ELF-1 (cell line): ENCODE measurements at regions not wholly inside any gene's neighbourhood (a gene's known extent, or its start where the extent isn't known, plus 50 kb on each side); places are given as distances from the start of the nearest gene placed in this dataset.
A peak's percentile ranks its signal among the peaks of the same experiment; 100 is the strongest.
"Not testable (repeated sequence)": the region's sequence is repeated elsewhere in the genome, so short reads cannot be mapped to it uniquely, and the experiment has no call there.

ENCODE experiments used
- DNase-seq: peaks from one replicate; pipeline ENCODE4 v3.0.0-alpha.2; 2016; ENCODE audit warnings: low read depth, low spot score

DNA sequence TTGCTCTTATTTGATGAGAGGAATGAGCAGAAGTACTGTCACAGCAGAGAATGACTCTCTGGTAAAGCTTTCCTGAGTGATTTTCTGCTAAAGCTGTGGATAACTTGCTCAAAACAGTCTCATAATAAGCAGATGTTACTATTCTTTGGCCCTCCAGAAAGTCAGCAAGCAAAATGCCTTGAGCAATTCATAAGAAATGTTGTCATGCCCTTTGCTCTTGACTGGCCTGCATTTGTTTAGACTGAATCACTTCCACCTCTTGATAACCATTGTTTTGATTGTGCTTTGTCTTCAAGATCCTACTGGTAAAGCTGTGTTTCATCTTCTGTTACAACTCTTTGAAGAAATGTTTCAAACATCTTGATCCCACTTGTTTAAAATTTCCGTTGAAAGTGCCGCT, 457.9 kb upstream of the FOXG1 start:
- DNase-seq: no peak

DNA sequence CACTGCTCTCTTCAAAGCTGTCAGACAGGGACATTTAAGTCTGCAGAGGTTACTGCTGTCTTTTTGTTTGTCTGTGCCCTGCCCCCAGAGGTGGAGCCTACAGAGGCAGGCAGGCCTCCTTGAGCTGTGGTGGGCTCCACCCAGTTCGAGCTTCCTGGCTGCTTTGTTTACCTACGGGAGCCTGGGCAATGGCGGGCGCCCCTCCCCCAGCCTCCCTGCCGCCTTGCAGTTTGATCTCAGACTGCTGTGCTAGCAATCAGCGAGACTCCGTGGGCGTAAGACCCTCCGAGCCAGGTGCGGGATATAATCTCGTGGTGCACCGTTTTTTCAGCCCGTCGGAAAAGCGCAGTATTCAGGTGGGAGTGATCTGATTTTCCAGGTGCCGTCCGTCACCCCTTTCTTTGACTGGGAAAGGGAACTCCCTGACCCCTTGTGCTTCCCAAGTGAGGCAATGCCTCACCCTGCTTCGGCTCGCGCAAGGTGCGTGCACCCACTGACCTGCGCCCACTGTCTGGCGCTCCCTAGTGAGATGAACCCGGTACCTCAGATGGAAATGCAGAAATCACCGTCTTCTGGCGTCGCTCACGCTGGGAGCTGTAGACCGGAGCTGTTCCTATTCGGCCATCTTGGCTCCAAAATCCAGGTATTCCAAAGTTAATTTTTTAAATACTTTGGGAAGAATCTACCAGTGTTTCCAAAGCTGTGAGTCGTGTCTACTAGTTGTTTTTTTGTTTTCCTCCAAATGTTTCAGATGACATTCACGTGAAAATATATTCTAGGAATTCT, 448.5 kb upstream of the FOXG1 start:
- peak; percentile 55 for DNase-seq

DNA sequence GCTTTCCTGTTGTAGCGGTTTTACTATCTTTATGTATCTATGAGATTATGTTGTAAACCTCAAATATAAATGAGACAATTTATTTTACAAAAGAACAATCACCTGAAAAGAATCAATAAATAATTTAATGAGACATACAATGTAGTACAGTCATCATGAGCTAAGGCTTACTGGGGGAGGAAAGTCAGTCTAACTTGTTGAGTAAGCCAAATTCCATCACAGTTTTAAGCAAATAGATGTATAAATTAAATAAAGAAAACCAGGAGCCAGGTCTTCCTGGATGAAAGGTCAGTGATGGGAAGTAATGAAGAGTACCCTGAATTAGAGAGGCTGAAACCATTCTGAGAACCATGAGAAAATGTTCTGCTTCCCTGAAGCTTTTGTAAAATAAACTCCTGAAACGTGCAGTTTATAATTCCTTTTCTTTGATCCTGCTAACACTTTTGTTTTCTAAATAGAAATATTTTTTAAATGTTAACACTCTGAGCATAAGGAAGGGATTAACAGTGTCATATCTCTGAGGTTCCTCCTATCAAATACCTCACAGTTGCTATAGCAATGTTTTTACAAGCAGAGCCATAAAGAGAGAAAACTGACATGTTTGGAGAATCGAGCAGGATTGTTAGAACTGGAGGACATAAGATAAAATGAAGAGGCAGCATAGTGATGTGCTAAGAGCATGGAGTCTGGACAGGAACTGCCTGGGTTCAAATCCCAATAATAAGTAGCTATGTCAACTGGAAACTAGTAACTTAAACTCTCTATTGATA, 444.9 kb upstream of the FOXG1 start:
- no peak for DNase-seq

DNA sequence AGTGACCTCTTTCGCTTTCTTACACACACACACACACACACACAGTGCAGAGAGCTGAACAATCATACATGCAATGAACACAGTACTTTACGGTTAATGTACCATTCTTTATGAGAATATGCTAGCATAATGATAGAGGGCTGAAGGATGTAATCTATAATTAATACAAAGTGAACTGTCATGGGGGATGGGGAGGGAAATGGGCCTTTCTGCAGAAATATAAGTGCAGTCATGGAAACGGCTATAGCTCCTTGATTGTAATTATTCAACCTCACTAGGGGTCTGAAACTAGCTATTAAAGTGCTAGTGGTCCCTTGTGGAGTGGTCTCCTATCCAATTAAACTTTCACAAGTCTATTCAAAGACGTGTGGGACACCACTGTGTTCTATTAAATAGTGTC, 443.2 kb upstream of the FOXG1 start:
- no peak for DNase-seq

DNA sequence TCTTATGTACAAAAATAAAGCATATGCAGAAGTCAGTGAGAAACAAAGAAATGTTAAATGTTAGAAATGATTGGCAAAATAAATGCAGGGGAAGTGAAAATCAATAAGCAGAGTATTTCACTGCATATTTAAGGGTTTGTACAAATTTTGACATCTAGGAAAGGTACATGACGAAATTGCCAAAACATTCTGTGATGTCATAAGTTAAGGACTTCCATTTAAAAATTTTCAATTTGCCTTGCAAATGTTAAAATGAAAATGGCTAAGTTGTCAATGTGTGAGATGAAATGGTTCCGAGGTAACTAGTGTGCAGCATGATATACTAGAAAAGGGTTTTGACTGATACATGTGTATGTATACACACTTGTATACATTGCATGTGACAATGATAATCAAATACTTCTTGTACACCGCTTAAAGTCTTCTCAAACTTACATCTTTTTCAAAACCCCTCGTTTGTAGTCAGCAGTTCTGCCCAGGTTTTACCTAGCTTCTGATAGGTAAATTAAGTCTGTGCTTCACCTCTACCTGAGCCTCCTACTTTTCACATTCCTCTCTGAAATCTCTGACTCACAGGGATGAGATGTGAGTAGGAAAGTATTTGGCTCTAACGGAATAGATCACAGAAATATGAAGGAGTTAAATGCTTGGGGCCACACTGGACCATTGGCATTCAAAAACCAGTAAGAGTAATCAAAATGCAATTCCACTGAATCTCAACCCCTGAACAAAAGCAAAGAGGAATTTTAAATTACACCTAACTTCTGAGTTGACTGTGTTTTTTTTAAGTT, 442.4 kb upstream of the FOXG1 start:
- DNase-seq: no peak

DNA sequence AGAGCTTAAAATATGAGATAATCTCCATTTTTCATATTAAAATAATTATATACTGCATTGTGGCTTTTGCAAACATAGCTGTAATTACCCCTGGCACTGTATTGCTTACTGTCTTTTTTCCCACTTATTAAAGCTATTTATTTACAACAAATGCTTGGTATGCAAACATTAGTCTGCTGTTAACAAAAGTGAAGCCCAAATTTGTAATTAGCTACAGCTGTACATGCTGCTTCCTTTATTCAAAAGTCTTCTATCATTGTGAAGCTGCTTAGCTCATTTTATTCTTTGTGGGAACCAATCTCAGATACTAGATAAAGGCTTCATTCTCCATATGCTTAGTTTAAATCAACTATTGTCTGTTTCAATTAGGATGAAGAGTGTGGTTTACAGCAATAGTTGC, 425.8 kb upstream of the FOXG1 start:
- DNase-seq: no peak

DNA sequence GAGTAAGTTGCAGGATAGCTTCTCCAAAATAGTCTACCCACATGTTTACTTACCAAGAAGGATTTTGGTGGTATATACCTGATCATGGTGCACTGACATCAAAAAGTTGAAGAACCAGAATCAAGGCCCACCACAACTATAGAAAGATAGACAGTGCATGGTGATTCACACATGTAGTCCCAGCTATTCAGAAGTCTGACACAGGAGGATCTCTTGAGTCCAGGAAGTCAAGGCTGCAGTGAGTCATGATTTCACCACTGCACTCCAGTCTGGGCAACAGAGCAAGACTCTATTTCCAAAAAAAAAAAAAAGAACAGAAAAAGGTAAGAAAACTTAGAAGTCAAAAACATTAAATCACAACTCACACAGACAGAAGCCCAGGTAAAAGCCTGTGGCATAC, 422.2 kb upstream of the FOXG1 start:
- DNase-seq: no peak

DNA sequence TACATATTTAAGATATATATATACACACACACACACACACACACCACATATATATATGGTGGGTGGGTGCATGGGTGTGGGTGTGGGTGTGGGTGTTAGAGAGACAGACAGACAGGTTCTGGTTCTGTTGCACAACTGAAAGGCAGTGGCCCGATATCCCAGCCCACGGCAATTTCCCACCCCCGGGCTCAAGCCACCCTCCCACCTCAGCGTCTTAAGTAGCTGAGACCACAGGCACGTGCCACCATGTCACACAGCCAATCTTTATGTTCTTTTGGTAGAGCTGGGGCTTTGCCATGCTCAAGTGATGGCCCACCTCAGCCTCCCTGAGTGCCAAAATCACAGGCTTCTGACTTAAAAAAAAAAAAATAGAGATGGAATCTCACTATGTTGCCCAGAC, 417.8 kb upstream of the FOXG1 start:
- DNase-seq: no peak

DNA sequence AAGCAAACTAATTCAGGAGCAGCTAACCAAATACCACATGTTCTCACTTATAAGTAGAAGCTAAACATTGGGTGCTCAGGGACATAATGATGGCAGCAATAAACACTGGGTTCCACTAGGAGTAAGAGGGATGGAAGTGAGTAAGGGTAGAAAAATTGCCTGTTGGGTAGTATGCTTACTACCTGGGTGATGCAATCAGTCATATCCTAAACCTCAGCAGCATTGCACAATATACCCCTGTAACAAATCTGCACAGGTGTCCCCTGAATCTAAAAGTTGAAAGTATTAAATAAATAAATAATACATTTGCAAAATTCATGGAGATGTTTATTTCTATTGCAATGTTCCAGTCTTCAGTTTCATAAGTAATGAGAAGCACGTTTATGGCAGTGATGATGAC, 409.8 kb upstream of the FOXG1 start:
- DNase-seq: no peak

DNA sequence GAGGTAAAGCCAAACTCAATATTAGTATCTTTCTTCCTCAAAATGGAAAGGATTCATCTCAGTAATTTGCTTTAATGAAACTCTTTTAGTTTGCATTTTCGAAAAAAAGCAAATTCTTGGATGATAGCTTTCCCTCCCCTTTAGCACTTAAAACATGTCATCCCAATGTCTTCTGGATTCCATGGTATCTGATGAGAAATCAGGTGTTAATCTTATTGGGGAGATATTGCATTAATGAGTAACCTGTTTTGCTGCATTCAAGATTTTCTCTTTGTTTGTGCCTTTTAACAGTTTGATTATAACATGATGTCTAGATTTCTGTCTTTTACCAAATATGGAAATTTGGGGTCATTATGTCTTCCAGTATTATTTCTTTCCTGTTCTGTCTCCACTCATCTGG, 405.1 kb upstream of the FOXG1 start:
- no peak for DNase-seq

DNA sequence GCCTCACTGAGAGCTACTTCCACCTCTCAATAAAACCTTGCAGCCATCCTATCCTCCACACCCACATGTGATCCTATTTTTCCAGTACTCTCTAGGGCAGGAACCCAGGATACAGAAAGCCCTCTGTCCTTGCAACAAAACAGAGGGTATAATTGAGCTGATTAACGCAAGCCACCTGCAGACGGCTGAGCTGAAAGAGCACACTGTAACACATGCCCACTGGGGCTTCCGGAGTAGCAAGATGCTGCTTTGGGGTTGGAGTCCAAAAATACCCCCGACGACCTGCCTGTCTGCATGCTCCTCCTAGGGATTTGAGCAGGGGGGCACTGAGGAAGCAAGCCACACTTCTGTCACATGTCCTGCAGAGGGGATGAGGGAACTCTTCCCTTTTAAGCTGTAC, 401.1 kb upstream of the FOXG1 start:
- no peak for DNase-seq

DNA sequence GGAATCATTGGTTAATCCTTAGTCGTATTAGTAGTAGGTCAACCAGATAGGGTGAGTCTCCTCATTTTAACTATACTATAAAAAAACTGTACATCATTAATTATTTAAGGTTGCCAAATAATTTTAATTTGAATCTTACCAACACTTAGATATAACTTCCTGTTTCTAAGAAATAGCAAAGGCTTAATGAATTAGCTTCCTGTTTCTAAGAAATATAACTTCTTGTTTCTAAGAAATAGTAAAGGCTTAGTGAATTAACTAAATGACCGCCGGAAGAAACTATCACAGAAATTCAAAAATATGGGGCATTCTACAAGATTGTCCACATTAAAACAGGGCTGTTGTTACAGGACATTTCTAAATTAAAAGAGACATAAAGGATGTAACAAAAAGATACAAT, 392.9 kb upstream of the FOXG1 start:
- no peak for DNase-seq

DNA sequence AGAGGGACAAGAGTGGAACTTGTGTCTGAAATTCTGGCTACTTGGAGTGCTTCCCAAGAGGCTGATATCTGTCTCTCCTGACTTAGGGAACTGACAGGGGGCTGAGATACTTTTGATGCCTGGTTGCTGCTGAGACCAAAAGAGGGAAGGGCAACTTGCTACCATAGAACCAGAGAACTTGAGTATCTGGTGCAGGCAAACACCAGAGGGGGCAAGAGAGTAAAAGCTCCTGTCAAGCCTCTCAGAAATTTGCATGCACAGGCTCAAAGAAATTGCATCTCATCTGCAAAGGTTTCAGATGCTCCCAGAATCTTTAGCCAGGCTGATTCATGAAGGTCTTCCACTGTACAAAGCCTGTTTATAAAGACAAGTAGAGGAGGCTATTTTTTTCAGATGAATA, 391.3 kb upstream of the FOXG1 start:
- peak; percentile 51 for DNase-seq

DNA sequence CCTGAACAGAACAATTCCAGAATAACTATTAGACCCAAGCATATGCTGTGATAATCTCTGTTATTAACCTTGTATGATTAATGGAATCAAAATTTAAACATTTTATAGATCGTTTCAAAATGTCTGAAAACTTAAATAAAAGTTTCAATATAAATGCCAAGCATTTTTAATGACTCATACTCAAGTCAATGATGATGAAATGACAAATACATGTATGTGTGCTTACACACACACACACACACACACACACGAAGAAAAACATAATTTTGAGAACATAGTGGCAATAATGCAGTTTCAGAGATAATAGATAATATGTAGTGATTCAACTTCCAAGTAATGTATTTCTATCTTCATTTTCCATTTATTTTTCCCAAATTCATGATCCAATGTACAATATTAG, 384.9 kb upstream of the FOXG1 start:
- no peak for DNase-seq

DNA sequence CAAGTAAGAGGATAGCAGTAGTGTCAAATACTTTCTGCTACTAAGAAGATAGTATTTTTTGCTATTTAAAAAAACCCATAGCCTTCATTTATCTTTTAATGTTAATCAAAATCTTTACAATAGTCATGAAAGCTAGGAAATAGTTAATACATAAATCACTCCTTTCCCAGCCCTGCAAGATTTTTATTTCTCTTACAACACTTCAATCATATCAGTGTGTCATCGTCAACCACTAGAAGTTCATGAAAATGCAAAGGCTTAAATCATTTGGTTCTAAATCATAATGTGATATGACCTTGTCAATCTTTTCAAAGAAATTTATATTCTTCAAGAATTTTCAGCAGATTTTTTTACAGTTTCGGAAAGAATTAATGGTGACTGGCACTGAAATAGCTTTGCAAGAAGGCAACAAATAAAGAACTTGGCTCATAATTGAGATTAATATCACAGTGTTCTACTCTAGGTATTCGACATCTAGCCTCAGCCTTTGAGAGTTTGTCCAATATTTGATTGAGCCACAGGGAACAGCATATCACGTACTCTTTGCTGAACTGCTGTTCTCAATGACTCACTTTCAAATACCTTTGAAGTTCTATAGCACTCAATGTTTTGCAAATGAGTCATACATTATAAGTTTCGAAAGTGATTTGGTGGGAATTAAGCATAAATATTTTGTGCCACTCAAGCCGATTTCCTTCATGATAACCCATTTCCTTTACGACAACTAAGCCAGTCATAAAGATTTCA, 384.0 kb upstream of the FOXG1 start:
- no peak for DNase-seq

DNA sequence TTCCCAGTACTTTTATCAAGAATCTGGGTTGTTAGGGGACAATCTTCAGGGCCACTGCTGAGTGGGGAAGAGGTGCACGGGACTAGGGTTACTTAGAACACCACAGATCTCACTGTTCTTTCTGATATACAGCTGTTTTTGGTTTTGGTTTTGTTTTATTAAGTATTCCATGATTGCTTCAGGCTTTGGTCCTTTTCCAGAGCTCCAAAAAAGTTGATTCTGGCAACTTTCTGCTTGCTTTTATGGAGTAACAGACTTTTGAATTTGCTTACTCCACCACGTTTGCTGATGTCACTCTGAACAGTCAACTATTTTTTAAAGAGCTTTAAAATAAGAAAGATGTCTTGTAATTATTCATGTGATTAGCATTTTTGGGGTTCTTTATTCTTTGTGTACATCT, 368.1 kb upstream of the FOXG1 start:
- no peak for DNase-seq

DNA sequence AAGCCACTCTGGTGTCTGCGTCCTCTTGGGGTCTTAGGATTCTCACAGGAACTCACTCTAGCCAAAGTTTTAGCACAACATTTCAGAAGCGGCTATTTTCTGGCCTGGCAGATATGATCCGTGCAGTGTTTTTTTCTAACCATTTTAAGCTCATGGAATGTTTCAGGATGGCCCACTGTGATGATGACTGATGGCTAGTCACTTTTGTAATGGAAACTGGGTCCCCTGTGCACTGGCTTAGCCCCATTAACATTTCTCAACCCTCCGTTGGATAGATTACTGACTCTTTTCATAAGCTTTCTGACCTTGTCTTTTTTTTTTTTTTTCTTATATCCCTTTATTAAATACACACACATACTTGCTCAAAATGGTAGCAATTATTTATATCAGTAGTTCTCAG, 364.9 kb upstream of the FOXG1 start:
- DNase-seq: not testable (repeated sequence)

DNA sequence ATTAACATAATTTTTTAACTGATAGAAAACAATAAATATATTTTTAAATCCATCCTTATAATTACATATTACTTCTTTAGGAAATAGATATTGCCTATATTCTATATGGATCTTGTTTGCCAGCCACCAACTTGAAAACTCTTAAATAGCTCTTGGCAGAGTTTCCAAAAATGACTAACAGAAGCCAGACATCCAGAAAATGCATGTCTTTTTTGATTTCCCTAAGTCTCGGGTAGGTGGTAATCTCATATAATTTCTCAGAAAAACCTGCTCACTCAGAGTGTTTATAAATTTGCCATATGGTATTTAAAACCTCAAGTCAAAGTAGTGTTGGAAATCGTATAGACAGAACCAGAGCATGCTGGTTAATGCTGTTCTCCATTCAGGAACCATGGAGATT, 360.4 kb upstream of the FOXG1 start:
- no peak for DNase-seq

DNA sequence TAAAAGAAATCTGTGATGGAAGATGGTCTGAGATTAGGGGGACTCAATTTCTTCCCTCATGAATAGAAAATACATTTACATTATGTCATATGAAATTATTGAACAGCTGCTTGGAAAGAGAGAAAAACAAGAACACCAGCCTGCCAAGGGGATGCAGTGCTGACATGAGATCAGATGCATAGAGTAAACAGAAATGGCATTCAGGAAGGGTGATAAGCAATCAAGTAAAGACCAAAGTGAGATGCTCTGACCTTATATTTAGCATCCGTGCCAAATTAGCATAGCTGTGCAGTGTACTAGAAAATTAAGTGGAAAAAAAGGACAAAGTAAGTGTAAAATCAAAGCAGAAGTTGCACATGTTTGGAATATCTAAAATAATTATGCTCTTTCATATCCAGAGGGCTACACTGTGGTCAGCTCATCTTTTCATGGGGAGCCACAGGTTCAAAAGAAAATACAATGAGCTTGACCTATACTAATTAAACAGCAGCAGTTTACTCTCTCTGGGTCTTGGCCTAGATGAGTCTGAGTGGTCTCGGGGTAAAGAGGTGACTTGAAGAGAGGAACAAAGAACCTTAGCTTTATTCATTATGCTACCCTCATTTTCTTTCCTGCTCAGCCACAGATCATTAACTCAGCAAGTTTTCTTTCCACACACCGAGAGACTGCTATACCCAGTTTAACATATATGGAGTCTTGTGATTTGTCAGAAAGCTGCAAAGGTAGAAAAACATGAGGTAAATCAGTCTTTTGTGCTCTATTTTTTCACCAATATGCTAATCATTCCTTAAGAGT, 359.4 kb upstream of the FOXG1 start:
- no peak for DNase-seq

DNA sequence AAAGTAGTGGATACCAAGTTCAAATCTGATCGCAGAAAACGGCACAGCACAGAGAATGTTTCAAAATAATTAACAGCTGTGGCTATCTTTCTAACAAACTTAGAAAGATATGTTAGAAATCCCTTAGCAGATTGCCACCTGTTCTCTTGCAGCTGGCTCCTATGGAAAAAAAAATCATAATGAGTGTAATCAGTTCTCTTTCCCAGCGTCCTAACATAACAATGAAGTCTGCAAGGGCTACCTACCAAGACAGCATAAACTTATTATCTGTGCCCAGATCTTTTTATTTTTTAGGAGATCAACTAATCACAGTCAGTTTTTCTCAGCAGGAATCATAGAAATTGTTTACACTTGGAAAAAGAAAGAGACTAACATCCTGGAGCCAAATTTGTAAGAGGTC, 358.6 kb upstream of the FOXG1 start:
- DNase-seq: no peak

DNA sequence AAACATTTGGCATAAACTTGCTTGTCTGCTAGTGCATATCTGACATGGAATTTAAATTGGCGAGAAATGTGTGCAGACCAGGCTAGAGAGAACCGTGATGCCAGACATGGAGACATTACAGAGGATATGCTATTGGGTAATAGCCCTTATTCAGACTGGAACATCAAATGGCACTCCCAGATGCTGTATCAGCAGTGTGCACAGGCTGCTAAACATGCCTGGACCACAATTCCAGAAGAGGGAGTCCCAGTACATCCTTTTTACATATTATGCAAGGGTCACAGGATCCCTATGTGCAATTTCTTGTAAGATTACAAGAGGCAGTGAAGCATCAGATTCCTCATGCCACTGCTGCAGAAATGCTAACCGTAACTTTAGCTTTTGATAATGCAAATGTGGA, 354.5 kb upstream of the FOXG1 start:
- no peak for DNase-seq
